Naive thymus-derived CD8-positive, alpha-beta T cell (primary cell): ENCODE measurements at regions not wholly inside any gene's neighbourhood (a gene's known extent, or its start where the extent isn't known, plus 50 kb on each side); places are given as distances from the start of the nearest gene placed in this dataset.

Experiments
- ATAC-seq, 2 donors: fragments of 150-1000 bp; cut with Tn5 transposase in 1 of 2; sonication (Bioruptor Pico), chemical (Tn5 transposase) in 1 of 2; 1 replicate in 1 of 2; 2 replicates in 1 of 2; pipeline ENCODE4 v1.10.0; 2021; ENCODE audit warnings: mild to moderate bottlenecking in 2 of 2, moderate library complexity in 2 of 2
- POLR2A ChIA-PET: fragments of 350-600 bp; sonication (Branson Sonifier 250); formaldehyde crosslinking; loops from one replicate; lab custom pipeline; 2021; ENCODE audit warnings: antibody characterized with exemption; lab: Charles Lee
- DNase-seq, 10 donors: peaks; one replicate each; pipeline versions ENCODE4 v3.0.0 to v3.0.0-alpha.2; 2020 to 2022
- H3K27ac Mint-ChIP-seq, 10 donors: one replicate each; pipeline ENCODE4 v1.8.0; 2020 to 2022; ENCODE audit warnings: mild to moderate bottlenecking in 10 of 10, mixed read lengths in 10 of 10, moderate library complexity in 4 of 10, inconsistent platforms in 1 of 10
- H3K27me3 Mint-ChIP-seq, 5 donors: one replicate each; pipeline ENCODE4 v1.8.0; 2021 to 2022; ENCODE audit warnings: mixed read lengths in 5 of 5
- H3K36me3 Mint-ChIP-seq, 3 donors: one replicate each; pipeline ENCODE4 v1.8.0; 2020 to 2022; ENCODE audit warnings: mixed read lengths in 3 of 3, mild to moderate bottlenecking in 2 of 3, inconsistent platforms in 1 of 3
- H3K4me1 Mint-ChIP-seq, 4 donors: one replicate each; pipeline ENCODE4 v1.8.0; 2021 to 2022; ENCODE audit warnings: mixed read lengths in 4 of 4
- H3K4me3 Mint-ChIP-seq, 10 donors: one replicate each; pipeline ENCODE4 v1.8.0; 2020 to 2022; ENCODE audit warnings: mild to moderate bottlenecking in 10 of 10, mixed read lengths in 10 of 10, moderate library complexity in 6 of 10, inconsistent platforms in 1 of 10
- H3K9me3 Mint-ChIP-seq, 9 donors: one replicate each; pipeline ENCODE4 v1.8.0; 2020 to 2022; ENCODE audit warnings: mixed read lengths in 9 of 9, mild to moderate bottlenecking in 3 of 9, inconsistent platforms in 1 of 9, moderate library complexity in 1 of 9

- DNase-seq (no peak), ATAC-seq (no peak)
- POLR2A ChIA-PET, result no interaction called here
- Mint-ChIP-seq H3K27me3 (peaks cover 0 to 2% (median 0%) of the 10 kb centered on the region in 5 donors), H3K4me3 (peak overlapping the region in 1 of 10 donors; percentile 38), H3K36me3 (no peaks in the 10 kb centered on the region), H3K27ac (peak overlapping the region in 1 of 10 donors; percentile 32), H3K9me3 (no peaks in the 10 kb centered on the region), H3K4me1 (peaks cover 0 to 2% (median 0%) of the 10 kb centered on the region in 4 donors)
Observed at GRCh38 chr15:58235961-58236360, 97.8 kb downstream of the AQP9 start.

DNA sequence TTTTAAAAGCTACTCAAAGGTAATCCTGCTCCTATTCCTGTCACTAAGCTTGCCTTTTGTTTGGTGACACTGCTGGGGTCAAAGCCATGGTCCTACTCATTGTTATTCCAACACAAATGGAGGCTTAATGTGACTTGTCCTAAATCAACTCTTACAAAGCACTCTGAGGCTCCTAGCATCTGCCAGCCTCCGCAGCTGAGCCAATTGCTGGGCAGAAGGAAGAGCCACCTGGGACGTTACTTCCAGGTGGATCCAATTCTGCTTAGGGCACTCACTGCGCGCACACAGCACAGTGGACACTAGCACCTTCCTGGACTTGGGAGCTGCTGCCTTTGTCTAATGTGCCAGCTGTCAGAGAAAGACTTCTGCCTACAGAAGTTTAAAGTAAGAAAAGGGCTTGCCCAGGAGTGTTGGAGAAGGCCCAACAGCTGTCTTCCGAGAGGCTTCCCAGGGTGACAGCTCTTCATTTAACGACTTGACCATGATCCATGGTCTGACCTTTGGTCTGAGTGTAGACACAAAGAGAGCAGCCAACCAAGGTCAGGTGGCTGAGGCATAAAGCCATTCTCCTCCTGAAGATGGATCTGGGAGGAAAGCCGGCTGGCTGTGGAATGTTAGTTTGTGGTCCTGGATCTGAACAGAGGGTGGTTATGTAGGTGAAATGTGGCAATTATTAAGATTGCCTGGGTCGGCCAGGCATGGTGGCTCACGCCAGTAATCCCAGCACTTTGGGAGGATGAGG lies 102.2 kb downstream of the AQP9 start:
- Mint-ChIP-seq H3K4me3 (no peak overlapping the region), H3K27ac (peak overlapping the region in 1 of 10 donors; percentile 17), H3K9me3 (no peaks in the 10 kb centered on the region), H3K36me3 (no peaks in the 10 kb centered on the region), H3K4me1 (no peaks in the 10 kb centered on the region), H3K27me3 (no peaks in the 10 kb centered on the region)
- ATAC-seq (no peak), DNase-seq (no peak)
- POLR2A ChIA-PET, result no interaction called here

DNA sequence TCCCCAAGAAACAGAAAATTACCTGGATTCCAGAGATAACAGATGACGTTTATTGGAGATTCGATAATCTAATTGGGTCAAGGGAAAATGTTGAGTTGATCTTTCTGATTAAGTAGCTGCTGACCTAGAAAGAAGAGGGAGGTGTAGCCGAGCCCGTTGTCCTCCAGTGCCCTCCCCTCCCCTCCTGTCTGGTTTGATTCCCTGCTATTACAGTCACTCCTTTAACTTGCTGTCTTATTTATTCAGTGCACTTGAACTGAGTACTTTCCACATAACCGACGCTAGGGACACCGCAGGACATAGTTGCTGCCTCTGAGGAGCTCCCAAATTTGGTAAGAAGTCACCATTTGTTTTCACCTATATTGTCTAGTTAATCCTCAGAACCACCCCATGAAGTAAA lies 103.7 kb downstream of the AQP9 start:
- POLR2A ChIA-PET, result no interaction called here
- ATAC-seq (no peak), DNase-seq (no peak)
- H3K27me3 Mint-ChIP-seq, result no peaks in the 10 kb centered on the region
- H3K4me1 Mint-ChIP-seq, result no peaks in the 10 kb centered on the region
- no peaks in the 10 kb centered on the region for H3K36me3 Mint-ChIP-seq
- no peak overlapping the region for H3K4me3 Mint-ChIP-seq
- no peaks in the 10 kb centered on the region for H3K9me3 Mint-ChIP-seq
- no peak overlapping the region for H3K27ac Mint-ChIP-seq

- no peak overlapping the region for H3K4me3 Mint-ChIP-seq
- no peak for DNase-seq
- POLR2A ChIA-PET, result no interaction called here
- H3K27ac Mint-ChIP-seq, result peak overlapping the region in 1 of 10 donors; percentile 57
- peaks cover 0 to 5% (median 0%) of the 10 kb centered on the region in 4 donors for H3K4me1 Mint-ChIP-seq
- no peaks in the 10 kb centered on the region for H3K36me3 Mint-ChIP-seq
- no peak for ATAC-seq
- no peaks in the 10 kb centered on the region for H3K9me3 Mint-ChIP-seq
- no peaks in the 10 kb centered on the region for H3K27me3 Mint-ChIP-seq
Observed at GRCh38 chr15:58243070-58243469, 104.9 kb downstream of the AQP9 start.

DNA sequence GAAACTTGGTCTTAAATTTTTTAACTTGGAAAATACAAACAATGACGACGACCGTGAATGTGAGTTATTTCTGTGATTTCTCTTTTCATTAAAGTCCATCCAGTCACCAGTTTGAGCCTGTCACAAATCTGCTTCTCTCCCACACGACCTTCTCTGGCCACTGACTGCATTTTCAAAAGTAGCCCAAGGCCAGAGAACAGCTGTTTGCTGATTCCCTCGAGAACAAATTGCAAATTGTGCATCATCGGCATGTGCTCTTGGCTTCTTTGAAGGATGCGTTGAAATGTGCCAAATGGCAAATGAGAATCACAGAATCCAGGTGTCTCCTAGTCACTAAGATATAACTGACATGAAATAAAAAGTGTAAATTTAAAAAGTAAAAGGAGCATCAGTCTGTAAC lies 106.4 kb downstream of the AQP9 start:
- DNase-seq (no peak), ATAC-seq (no peak)
- POLR2A ChIA-PET, result no interaction called here
- Mint-ChIP-seq H3K27me3 (no peaks in the 10 kb centered on the region), H3K27ac (no peak overlapping the region), H3K4me1 (peaks cover 2 to 14% (median 4%) of the 10 kb centered on the region in 4 donors), H3K9me3 (no peaks in the 10 kb centered on the region), H3K4me3 (no peak overlapping the region), H3K36me3 (no peaks in the 10 kb centered on the region)

DNA sequence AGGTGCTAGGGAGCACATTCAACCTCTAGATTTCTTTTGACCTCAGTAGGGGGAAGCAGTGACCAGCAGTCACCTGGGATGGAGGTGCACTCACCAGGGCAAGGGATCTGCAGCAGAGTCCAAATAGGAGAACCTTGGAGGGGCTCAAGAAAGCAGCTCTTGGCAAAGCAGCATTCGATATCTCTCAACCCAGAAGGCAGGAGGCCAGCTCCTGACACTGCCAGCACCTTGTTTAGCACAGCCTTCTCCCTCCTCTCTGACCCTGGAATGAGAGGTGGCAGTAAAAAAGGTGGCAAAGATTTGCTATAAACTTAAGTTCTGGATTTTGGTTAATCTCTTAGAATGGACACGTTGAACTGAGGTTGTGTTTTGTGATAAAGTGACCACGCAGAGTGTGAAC lies 107.9 kb downstream of the AQP9 start:
- Mint-ChIP-seq H3K27ac (peak overlapping the region in 2 of 10 donors; percentile 21 to 57), H3K9me3 (no peaks in the 10 kb centered on the region), H3K36me3 (no peaks in the 10 kb centered on the region), H3K4me1 (peaks cover 13 to 23% (median 18%) of the 10 kb centered on the region in 4 donors), H3K27me3 (no peaks in the 10 kb centered on the region), H3K4me3 (no peak overlapping the region)
- DNase-seq (no peak), ATAC-seq (no peak)
- POLR2A ChIA-PET, result no interaction called here

GRCh38 chr15:58247855-58248842 lies 110.0 kb downstream of the AQP9 start:
- POLR2A ChIA-PET, result no interaction called here
- peak overlapping the region in 2 of 10 donors; percentile 24 to 38 for H3K27ac Mint-ChIP-seq
- no peak overlapping the region for H3K4me3 Mint-ChIP-seq
- peaks cover 0 to 3% (median 0%) of the 10 kb centered on the region in 5 donors for H3K27me3 Mint-ChIP-seq
- H3K9me3 Mint-ChIP-seq, result no peaks in the 10 kb centered on the region
- H3K36me3 Mint-ChIP-seq, result no peaks in the 10 kb centered on the region
- DNase-seq (no peak), ATAC-seq (no peak)
- peaks cover 13 to 23% (median 18%) of the 10 kb centered on the region in 4 donors for H3K4me1 Mint-ChIP-seq

DNA sequence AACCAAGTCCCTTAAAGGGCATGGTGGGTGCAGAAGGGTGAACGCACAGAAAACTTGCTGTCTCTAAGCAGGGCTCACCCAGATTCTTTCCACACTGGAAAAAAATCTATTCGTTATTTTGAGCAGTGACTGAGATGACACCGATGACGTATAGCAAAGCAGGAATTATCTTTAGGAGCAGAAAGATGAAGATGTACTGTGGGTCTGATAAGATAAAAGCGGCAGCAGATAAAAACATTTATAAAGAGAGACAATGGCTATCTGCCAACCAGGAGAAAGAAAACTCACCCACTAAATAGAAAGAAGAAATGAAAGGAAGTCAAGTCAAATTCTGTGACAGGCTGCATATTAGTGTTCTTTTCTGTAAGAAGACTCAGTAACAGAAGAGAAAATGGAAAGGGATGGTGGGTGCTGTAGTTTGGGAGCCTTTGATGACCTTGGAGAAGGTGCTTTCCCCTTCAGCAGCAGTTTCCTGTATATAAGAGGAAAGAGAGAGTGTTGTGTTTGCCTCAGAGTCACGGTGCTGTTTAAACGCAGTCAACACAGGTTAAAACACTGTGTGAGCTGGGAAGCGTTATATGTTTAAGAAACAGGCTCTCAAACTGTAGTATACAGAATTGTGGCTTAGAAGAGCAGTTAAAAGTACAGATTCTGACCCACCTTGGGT lies 111.6 kb downstream of the AQP9 start:
- ATAC-seq, result peak; percentile 82 to 87
- H3K4me1 Mint-ChIP-seq, result peaks cover 13 to 23% (median 18%) of the 10 kb centered on the region in 4 donors

GRCh38 chr15:58252586-58253323 lies 114.6 kb downstream of the AQP9 start:
- no peak overlapping the region for H3K4me3 Mint-ChIP-seq
- no peaks in the 10 kb centered on the region for H3K9me3 Mint-ChIP-seq
- no peak for ATAC-seq
- POLR2A ChIA-PET, result no interaction called here
- peaks cover 13 to 21% (median 18%) of the 10 kb centered on the region in 4 donors for H3K4me1 Mint-ChIP-seq
- H3K27ac Mint-ChIP-seq, result peak overlapping the region in 1 of 10 donors; percentile 35
- no peaks in the 10 kb centered on the region for H3K36me3 Mint-ChIP-seq
- no peak for DNase-seq
- peaks cover 0 to 9% (median 3%) of the 10 kb centered on the region in 5 donors for H3K27me3 Mint-ChIP-seq

More for the DNA sequence above, 111.6 kb downstream of the AQP9 start:
- POLR2A ChIA-PET, result interaction anchor here (0.7 kb wide), 1 partner anchor 1776 kb away, joined by 3 read pairs; no protein-coding TSS in a partner anchor
- H3K27ac Mint-ChIP-seq, result peak overlapping the region in 9 of 10 donors; percentile 46 to 90 (median 75)
- peak overlapping the region; percentile 33 to 86 (median 68) for H3K4me3 Mint-ChIP-seq
- H3K36me3 Mint-ChIP-seq, result no peaks in the 10 kb centered on the region
- DNase-seq, result peak in 3 of 10 donors; percentile 4 to 29 (median 26)
- H3K27me3 Mint-ChIP-seq, result peaks cover 0 to 4% (median 3%) of the 10 kb centered on the region in 5 donors
- no peaks in the 10 kb centered on the region for H3K9me3 Mint-ChIP-seq

DNA sequence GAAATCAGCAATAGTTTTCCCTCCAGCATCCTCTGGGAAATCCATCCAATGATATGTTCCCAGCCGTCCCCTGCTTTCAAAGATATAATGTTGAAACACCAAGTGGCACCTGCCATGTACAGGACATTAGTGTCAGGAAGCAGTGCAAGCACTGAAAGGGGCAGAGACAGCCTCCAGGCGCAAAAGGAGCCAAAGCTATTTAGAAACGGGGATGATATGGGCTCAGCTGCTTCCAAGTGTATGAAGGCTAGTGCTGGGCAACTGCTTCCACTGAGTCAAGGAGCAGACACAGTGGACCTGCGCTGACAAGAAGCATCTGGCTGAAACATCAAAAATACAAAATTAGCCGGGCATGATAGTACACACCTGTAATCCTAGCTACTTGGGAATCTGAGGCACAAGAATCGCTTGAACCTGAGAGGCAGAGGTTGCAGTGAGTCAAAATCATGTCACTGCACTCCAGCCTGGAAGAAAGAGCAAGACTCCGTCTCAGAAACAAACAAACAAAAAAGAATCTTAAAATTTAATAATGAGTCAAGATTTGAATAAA lies 119.7 kb downstream of the AQP9 start:
- no peaks in the 10 kb centered on the region for H3K36me3 Mint-ChIP-seq
- H3K4me3 Mint-ChIP-seq, result no peak overlapping the region
- peaks cover 0 to 9% (median 2%) of the 10 kb centered on the region in 5 donors for H3K27me3 Mint-ChIP-seq
- peak overlapping the region in 1 of 10 donors; percentile 66 for H3K27ac Mint-ChIP-seq
- POLR2A ChIA-PET, result no interaction called here
- no peaks in the 10 kb centered on the region for H3K4me1 Mint-ChIP-seq
- ATAC-seq (no peak), DNase-seq (no peak)
- no peaks in the 10 kb centered on the region for H3K9me3 Mint-ChIP-seq

DNA sequence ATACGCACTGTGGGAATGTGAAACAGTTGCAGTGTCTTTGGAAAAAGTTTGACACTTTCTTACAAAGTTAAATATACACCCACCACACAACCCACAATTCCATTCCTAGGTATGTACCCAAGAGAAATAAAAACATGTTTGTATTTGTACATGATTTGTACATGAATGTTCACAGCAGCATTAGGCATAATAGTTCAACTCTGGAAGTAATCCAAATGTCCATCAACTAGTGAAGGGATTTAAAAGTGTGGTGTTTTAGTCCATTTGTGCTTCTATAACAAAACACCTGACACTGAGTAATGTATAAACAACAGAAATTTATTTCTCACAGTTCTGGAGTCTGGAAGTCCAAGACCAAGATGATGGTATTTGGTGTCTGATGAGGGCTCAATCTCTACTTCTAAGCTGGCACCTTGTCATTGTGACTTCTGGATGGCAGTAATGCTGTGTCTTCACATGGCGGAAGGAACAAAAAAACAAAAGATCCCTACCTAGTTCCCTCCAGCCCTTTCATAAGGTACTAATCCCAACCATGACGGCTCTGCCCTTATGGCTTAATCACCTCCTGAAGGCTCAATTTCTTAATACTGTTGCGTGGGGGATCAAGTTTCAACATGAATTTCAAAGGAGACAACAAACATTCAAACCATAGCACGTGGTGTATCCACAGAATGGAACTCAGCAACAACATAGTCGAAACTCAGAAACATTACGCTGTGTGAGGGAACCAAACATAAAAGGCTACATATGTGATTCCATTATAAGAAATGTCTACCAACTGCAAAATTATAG lies 120.5 kb downstream of the AQP9 start:
- POLR2A ChIA-PET, result no interaction called here
- Mint-ChIP-seq H3K36me3 (no peaks in the 10 kb centered on the region), H3K9me3 (no peaks in the 10 kb centered on the region), H3K27ac (no peak overlapping the region), H3K4me1 (no peaks in the 10 kb centered on the region), H3K4me3 (no peak overlapping the region), H3K27me3 (peaks cover 0 to 9% (median 1%) of the 10 kb centered on the region in 5 donors)
- ATAC-seq (no peak), DNase-seq (no peak)
